ENCODE measurements at regions not wholly inside any gene's neighbourhood (a gene's known extent, or its start where the extent isn't known, plus 50 kb on each side); places are given as distances from the start of the nearest gene placed in this dataset.

- TF ChIP-seq ZBED1 (IDR thresholded peaks at IDR 0.05): no peak
- TF ChIP-seq STAT5A (IDR thresholded peaks at IDR 0.05; ENCODE audit: borderline replicate concordance, low read length): no peak
- TF ChIP-seq SMAD2 (IDR thresholded peaks at IDR 0.05; ENCODE audit: low read depth, low read length): no peak
- TF ChIP-seq ZNF354B (CRISPR knock-in tag; IDR thresholded peaks at IDR 0.05): no peak
- no peak for TF ChIP-seq TCFL5 (CRISPR knock-in tag; conservative IDR thresholded peaks at IDR 0.05)
- TF ChIP-seq MCM7 (IDR thresholded peaks at IDR 0.05): no peak
These were observed 318.9 kb downstream of the SNAPC1 start (continued) for GRCh38 chr14:62081012-62081612.

- H3K79me2 ChIP-seq (ENCODE audit: control insufficient read depth, insufficient read depth, low read length): no peaks in the 10 kb centered on the region
- no peaks in the 10 kb centered on the region for H3K36me3 ChIP-seq (ENCODE audit: control insufficient read depth, insufficient read depth, low read length)
- no peaks in the 10 kb centered on the region for H3K9me1 ChIP-seq (ENCODE audit: control insufficient read depth, insufficient read depth, low read length)
- intact Hi-C loops (cut with micrococcal nuclease): no loop called here
- H3K27me3 ChIP-seq (ENCODE audit: control insufficient read depth in 2 of 2, insufficient read depth in 2 of 2, low read length in 2 of 2): no peaks in the 10 kb centered on the region
- ATAC-seq (no peak), DNase-seq (ENCODE audit: extremely low read depth in 1 of 4, low spot score in 3 of 4) (no peak), FAIRE-seq (no peak)
- in situ Hi-C loops (cut with MboI): no loop called here
- no TSS peak for BruUV-seq (replicated peaks)
- no peak overlapping the region for H2AFZ ChIP-seq (ENCODE audit: low read depth, low read length)
- ChIA-PET POLR2A (interaction anchor here (0.7 kb wide), 1 partner anchor 865 kb away, joined by 4 read pairs; no protein-coding TSS in a partner anchor), CTCF (ENCODE audit: low intra/inter-chr PET ratio) (no interaction called here)
- H3K9ac ChIP-seq (ENCODE audit: insufficient read depth in 1 of 2, low read depth in 2 of 2, low read length in 2 of 2): no peak overlapping the region
- H3K9me3 ChIP-seq (replicated peaks; ENCODE audit: control insufficient read depth, insufficient read depth, low read depth, low read length): no peaks in the 10 kb centered on the region
- no peaks in the 10 kb centered on the region for H3K4me1 ChIP-seq (replicated peaks in 1 of 2; ENCODE audit: control insufficient read depth in 2 of 2, insufficient read depth in 2 of 2, low read length in 2 of 2)
- H3K4me3 ChIP-seq: no peak overlapping the region
- 0% methylated on average over 7 of the region's 8 CpGs for WGBS (ENCODE audit: insufficient coverage, low coverage, missing lambda C conversion rate)
- no peak overlapping the region for H3K4me2 ChIP-seq (ENCODE audit: insufficient read depth, low read length)
- H4K20me1 ChIP-seq (replicated peaks; ENCODE audit: control insufficient read depth, insufficient read depth, low read length): no peaks in the 10 kb centered on the region
- no peak overlapping the region for H3K27ac ChIP-seq (ENCODE audit: extremely low read depth, low read depth, low read length)
- TF ChIP-seq RBM15 (IDR thresholded peaks at IDR 0.05; ENCODE audit: insufficient read depth, low read length) (no peak), E2F8 (IDR thresholded peaks at IDR 0.05; ENCODE audit: low read depth, partially characterized antibody) (no peak), ZSCAN29 (IDR thresholded peaks at IDR 0.05) (no peak), SLC30A9 (CRISPR knock-in tag; IDR thresholded peaks at IDR 0.05) (no peak), CREB5 (CRISPR knock-in tag; IDR thresholded peaks at IDR 0.05) (no peak), ZNF431 (CRISPR knock-in tag; IDR thresholded peaks at IDR 0.05) (no peak), BRF1 (IDR thresholded peaks at IDR 0.05; ENCODE audit: borderline replicate concordance, extremely low read depth, insufficient read length) (no peak), NBN (IDR thresholded peaks at IDR 0.05; ENCODE audit: low read depth) (no peak), TCF7 (IDR thresholded peaks at IDR 0.05; ENCODE audit: borderline replicate concordance) (no peak), ELK1 (CRISPR knock-in tag; IDR thresholded peaks at IDR 0.05) (no peak), POLR2H (tag; IDR thresholded peaks at IDR 0.05; ENCODE audit: low read depth) (no peak), RNF2 (IDR thresholded peaks at IDR 0.05) (no peak), ZNF311 (CRISPR knock-in tag; IDR thresholded peaks at IDR 0.05) (no peak), RBM25 (IDR thresholded peaks at IDR 0.05; ENCODE audit: low read depth, low read length, severe bottlenecking) (no peak)
These were observed 319.7 kb downstream of the SNAPC1 start for GRCh38 chr14:62081951-62082350.
